IPS-NIHi7 (cell line): ENCODE measurements at regions not wholly inside any gene's neighbourhood (a gene's known extent, or its start where the extent isn't known, plus 50 kb on each side); places are given as distances from the start of the nearest gene placed in this dataset.
"Not testable (repeated sequence)": the region's sequence is repeated elsewhere in the genome, so short reads cannot be mapped to it uniquely, and the experiment has no call there.

Source experiments
- DNase-seq: peaks from one replicate; pipeline ENCODE4 v3.0.0; 2012; ENCODE audit warnings: mixed read lengths; ENCODE audit errors: extremely low spot score

GRCh38 chr3:174336784-174337183 lies 522.4 kb upstream of the NAALADL2 start:
- no peak for DNase-seq

GRCh38 chr3:174337227-174337626 lies 521.9 kb upstream of the NAALADL2 start:
- no peak for DNase-seq

- no peak for DNase-seq
Observed at GRCh38 chr3:174340624-174341587, 518.2 kb upstream of the NAALADL2 start.

DNA sequence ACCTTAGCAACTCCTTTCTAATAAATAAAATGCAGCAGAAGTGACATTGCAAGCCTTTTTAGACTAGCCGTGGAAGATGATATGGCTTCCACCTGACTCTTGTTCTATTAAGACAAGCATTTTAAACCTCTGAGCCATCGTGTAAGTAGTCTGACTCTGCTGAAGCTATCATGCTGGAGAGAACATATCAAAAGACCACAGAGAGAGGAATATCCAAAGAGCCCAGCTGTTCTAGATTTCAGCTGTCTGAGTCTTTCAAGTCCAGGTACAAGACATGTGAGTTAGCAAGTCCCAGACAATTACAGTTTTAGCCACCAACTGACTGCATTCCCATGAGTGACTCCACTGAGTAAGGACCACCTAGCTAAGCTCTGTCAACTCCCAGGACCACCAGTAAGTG lies 517.0 kb upstream of the NAALADL2 start:
- no peak for DNase-seq

- DNase-seq, result no peak
Observed at GRCh38 chr3:174342941-174343501, 516.1 kb upstream of the NAALADL2 start.

- no peak for DNase-seq
Observed at GRCh38 chr3:174346141-174346540, 513.0 kb upstream of the NAALADL2 start.

GRCh38 chr3:174346571-174346970 lies 512.6 kb upstream of the NAALADL2 start:
- DNase-seq, result no peak

- no peak for DNase-seq
Observed at GRCh38 chr3:174347474-174348138, 511.5 kb upstream of the NAALADL2 start.

GRCh38 chr3:174352227-174352626 lies 506.9 kb upstream of the NAALADL2 start:
- DNase-seq, result no peak

DNA sequence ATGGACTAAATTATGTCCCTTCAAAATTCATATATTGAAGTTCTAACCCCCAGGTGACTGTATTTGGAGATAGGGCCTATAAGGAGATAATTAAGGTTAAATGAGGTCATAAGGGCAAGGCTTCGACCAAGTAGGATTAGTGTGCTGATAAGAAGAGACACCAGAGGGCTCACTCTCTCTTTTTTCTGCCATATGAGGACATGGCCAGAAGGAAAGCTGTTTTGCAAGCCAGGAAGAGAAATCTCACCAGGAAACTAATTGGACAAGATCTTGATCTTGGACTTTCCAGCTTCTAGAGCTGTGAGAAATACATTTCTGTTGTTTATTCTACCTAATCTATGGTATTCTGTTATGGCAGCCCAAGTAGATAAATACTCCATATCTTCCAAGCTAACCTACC lies 503.6 kb upstream of the NAALADL2 start:
- peak; percentile 41 for DNase-seq

GRCh38 chr3:174356596-174356995 lies 502.5 kb upstream of the NAALADL2 start:
- no peak for DNase-seq

DNA sequence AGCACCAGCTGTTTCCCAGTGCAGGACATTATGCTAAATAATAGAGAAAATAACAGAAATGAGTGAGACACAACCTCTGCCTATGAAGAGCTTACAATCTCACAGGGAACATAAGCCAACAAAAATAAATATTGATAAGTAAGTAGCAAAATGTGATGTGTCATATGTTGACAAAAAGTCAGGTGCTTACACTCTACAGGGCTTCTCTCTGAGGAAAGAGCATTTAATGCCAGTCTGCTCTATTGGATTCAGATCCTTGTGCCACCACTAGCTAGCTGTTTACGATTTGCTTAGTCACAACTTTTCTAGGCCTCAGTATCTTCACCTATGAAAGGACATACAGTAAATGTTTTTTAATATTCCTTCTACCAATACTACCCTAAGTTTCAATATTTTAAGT lies 500.9 kb upstream of the NAALADL2 start:
- no peak for DNase-seq

DNA sequence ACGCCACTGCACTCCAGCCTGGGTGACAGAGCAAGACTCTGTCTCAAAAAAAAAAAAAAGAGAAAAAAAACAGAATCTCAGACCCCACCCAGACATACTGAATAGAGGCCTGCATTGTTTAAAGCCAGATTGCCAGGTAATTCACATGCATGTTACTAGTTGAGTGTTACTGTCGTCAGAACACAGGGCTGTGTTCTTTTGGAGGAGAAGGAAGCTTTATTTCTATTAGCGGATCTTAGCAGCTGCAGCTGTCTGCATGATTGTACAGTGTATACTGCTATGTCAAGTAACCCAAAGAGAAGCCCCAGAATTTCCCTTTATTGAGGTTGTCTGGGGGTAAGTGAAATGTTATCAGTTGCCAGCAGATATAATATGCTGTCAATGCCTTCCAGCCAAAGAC lies 496.6 kb upstream of the NAALADL2 start:
- no peak for DNase-seq

DNA sequence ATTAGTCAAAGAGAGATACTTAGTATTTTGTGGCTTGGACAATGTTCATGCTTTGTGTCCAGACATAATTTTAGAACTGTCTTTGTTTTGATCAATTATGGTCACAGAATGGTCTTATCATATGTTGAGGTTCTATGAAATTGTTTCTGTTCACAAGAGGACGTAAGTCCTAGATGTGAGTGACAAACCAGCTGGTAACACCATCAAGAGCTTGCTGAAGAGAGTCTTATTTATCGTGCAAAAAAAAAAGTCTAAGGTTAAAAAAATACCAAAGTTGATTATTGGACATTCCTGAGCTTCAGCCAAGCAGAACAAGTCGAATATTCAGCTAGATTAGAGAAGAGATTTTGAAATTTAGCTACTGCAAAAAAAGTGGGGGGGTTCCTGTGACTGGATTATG lies 495.9 kb upstream of the NAALADL2 start:
- DNase-seq, result no peak

- DNase-seq, result no peak
Observed at GRCh38 chr3:174365796-174366195, 493.3 kb upstream of the NAALADL2 start.

- not testable (repeated sequence) for DNase-seq
Observed at GRCh38 chr3:174366904-174367303, 492.2 kb upstream of the NAALADL2 start.

GRCh38 chr3:174376346-174376745 lies 482.8 kb upstream of the NAALADL2 start:
- no peak for DNase-seq

DNA sequence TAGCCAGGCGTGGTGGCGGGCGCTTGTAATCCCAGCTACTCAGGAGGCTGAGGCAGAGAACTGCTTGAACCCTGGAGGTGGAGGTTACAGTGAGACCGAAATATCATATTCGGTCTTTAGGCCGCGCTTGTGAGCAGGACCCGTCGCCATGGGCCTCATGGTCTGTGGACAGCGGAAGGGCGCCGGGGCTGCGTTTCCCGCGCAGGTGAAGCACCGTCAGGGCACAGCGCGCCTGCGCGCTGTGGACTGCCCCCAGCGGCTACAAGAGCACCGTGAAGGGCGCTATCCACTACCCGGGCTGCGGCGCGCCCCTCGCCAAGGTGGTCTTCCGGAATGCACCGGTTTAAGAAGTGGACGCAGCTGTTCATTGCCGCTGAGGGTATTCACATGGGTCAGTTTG lies 482.0 kb upstream of the NAALADL2 start:
- DNase-seq, result no peak

GRCh38 chr3:174377684-174378083 lies 481.4 kb upstream of the NAALADL2 start:
- no peak for DNase-seq

DNA sequence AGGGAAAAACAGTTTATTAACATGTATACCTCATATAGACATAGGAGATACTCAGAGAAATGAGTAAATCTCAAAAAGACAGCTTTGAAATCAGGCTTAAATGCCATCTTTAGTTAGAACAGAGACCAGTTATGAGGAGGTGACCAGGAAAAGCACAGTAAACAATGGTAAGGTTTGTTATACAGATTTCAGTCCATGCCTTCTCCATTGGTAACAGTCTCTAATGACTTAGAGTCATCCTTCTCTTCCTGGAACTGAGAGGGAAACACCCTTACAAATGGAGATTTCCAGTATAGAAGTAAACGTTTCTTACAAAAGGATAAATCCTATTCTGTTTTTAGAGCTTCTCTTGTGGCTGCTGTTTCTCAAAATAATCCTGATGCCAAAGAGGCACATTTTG lies 476.3 kb upstream of the NAALADL2 start:
- no peak for DNase-seq

DNA sequence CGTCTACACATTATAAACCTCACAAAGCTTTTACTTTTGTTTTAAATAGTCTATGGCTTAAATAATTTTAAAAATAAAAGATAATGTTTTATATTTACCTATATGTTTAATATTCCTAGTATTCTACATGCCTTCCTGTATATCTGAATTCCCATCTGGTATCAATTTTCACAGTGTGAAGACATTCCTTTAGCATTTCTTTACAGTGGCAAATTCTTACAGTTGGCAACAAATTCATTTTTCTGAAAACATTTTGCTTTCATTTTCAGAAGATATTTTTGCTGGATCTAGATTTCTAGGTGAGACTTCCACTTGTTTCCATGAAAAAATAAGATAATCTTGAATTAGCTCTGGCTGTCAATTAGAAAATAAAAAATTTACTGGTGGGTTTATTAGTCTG lies 471.4 kb upstream of the NAALADL2 start:
- DNase-seq, result no peak

DNA sequence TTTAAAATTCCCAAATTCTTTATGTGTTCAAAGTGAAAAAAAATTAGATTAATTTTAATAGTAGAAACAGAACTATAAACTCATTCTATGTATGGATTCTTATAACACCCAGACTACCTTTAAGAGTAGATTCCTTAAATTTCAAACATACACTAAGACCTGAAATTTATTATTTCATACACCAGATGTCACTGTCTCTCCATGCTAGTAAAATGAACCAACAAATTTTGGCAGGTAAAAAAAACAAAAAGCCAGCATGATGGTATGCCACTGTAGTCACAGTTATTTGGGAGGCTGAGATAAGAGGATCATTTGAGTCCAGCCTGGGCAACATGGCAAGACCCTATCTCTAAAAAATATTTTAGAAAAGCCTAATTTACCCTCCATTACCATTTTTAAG lies 461.3 kb upstream of the NAALADL2 start:
- DNase-seq, result peak; percentile 13

GRCh38 chr3:174398761-174399160 lies 460.4 kb upstream of the NAALADL2 start:
- DNase-seq, result no peak
